ENCODE measurements at regions not wholly inside any gene's neighbourhood (a gene's known extent, or its start where the extent isn't known, plus 50 kb on each side); places are given as distances from the start of the nearest gene placed in this dataset.

DNA sequence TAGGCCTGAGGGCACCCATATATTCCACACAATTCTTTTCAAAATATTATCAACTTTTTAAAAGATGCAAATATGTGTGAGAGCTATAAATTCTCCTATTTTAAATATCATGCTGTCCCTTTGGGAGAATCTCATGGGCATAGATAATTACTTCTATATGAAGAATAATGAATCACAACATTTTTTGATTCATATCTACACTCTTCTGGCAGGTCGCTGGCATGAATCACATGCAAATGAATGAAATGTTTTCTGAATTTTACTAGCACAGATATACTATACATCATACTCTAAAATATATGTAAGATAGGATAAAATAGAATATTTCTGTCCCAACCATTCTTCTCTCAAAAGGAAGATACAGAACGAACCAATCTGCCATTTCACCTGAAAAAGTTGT, 277.7 kb upstream of the KCNH8 start:
- H3K27ac ChIP-seq (ENCODE audit: low read depth, low read length): no peak overlapping the region
- no peaks in the 10 kb centered on the region for H4K20me1 ChIP-seq (replicated peaks in 1 of 2; ENCODE audit: control insufficient read depth in 1 of 2, insufficient read depth in 2 of 2, low read length in 2 of 2)
- TF ChIP-seq BRCA1 (IDR thresholded peaks at IDR 0.05; ENCODE audit: low read depth, low read length): no peak
- TF ChIP-seq SP2 (IDR thresholded peaks at IDR 0.05; ENCODE audit: low read length): no peak
- TF ChIP-seq HDAC2 (IDR thresholded peaks at IDR 0.05; ENCODE audit: borderline replicate concordance in 1 of 2, low read depth in 2 of 2, low read length in 2 of 2): no peak
- no peak for TF ChIP-seq JUN (IDR thresholded peaks at IDR 0.05; ENCODE audit: low read depth, low read length)
- TF ChIP-seq TEAD4 (IDR thresholded peaks at IDR 0.05; ENCODE audit: low read depth, low read length): no peak
- no peak for TF ChIP-seq RFX5 (IDR thresholded peaks at IDR 0.05; ENCODE audit: borderline replicate concordance, low read depth, low read length)
- no peak for TF ChIP-seq RBBP5 (IDR thresholded peaks at IDR 0.05; ENCODE audit: borderline replicate concordance, low read depth, low read length)
- TF ChIP-seq CEBPB (IDR thresholded peaks at IDR 0.05; ENCODE audit: low read depth, low read length): no peak
- TF ChIP-seq POLR2A (IDR thresholded peaks at IDR 0.05; ENCODE audit: control extremely low read depth in 1 of 2, low read depth in 2 of 2, low read length in 2 of 2): no peak
- no peak for TF ChIP-seq HDAC6 (IDR thresholded peaks at IDR 0.05; ENCODE audit: low read depth, low read length)
- no peak overlapping the region for H2BK20ac ChIP-seq (ENCODE audit: low read length)
- no peaks in the 10 kb centered on the region for H3K79me2 ChIP-seq (ENCODE audit: control insufficient read depth in 1 of 2, insufficient read depth in 2 of 2, low read length in 2 of 2)
- no peak overlapping the region for H2BK120ac ChIP-seq (replicated peaks; ENCODE audit: low read depth, low read length)
- no peak overlapping the region for H3K9ac ChIP-seq (replicated peaks in 1 of 4; ENCODE audit: extremely low read depth in 1 of 4, low read depth in 3 of 4, low read length in 3 of 4)
- H2BK12ac ChIP-seq (ENCODE audit: low read depth, low read length): no peak overlapping the region
- H3K9me3 ChIP-seq (ENCODE audit: insufficient read depth in 2 of 2, low read depth in 1 of 2, low read length in 1 of 2): no peaks in the 10 kb centered on the region
- no peak for FAIRE-seq
- no peak overlapping the region for H4K91ac ChIP-seq (replicated peaks; ENCODE audit: insufficient read length, low read length)
- no peak overlapping the region for H2AFZ ChIP-seq (ENCODE audit: low read length)
- H3K4me2 ChIP-seq (ENCODE audit: insufficient read depth in 1 of 2, low read depth in 2 of 2, low read length in 2 of 2): no peak overlapping the region
- ChIA-PET CTCF (ENCODE audit: partially characterized antibody) (interaction anchor here (1.6 kb wide), 1 partner anchor 15 kb away, joined by 4 read pairs; no protein-coding TSS in a partner anchor), POLR2A (ENCODE audit: partially characterized antibody) (no interaction called here)
- no peaks in the 10 kb centered on the region for H3K23me2 ChIP-seq (ENCODE audit: low read depth, low read length)
- no peak overlapping the region for H3K4me3 ChIP-seq (ENCODE audit: extremely low read depth in 1 of 4, insufficient read depth in 2 of 4, low read depth in 3 of 4, low read length in 4 of 4)
- H3K79me1 ChIP-seq (ENCODE audit: low read depth, low read length): no peaks in the 10 kb centered on the region
- 68% methylated on average over 2 of the region's 2 CpGs; no CpG with 5 or more reads in 1 of the 2 experiments for WGBS, 2 experiments (ENCODE audit: extremely low coverage in 1 of 2, insufficient coverage in 1 of 2, insufficient read length in 1 of 2, insufficient replicate concordance in 2 of 2, low coverage in 1 of 2, low lambda C conversion rate in 2 of 2, missing lambda C conversion rate in 1 of 2)
- no peak overlapping the region for H3K23ac ChIP-seq (ENCODE audit: insufficient read length)
- no peak overlapping the region for H3K18ac ChIP-seq (ENCODE audit: extremely low read depth, low read length)
- no peak overlapping the region for H3K56ac ChIP-seq (replicated peaks; ENCODE audit: insufficient read length, low read depth, low read length)
- no peak overlapping the region for H4K8ac ChIP-seq (ENCODE audit: extremely low read depth, insufficient read depth, low read length)
- H3K4ac ChIP-seq (replicated peaks; ENCODE audit: insufficient read length, low read depth, low read length): no peak overlapping the region
- no peak for DNase-seq (ENCODE audit: low read depth in 1 of 2, low spot score in 2 of 2)
- no peak overlapping the region for H2BK5ac ChIP-seq (ENCODE audit: low read depth, low read length)
- no peak overlapping the region for H4K5ac ChIP-seq (ENCODE audit: insufficient read length, low read depth, low read length)
- no peaks in the 10 kb centered on the region for H3K4me1 ChIP-seq (replicated peaks in 1 of 4; ENCODE audit: control insufficient read depth in 3 of 4, insufficient read depth in 4 of 4, low read length in 3 of 4)
- H2AK5ac ChIP-seq (ENCODE audit: low read depth, low read length): no peak overlapping the region
- no peaks in the 10 kb centered on the region for H3K36me3 ChIP-seq (ENCODE audit: control insufficient read depth in 2 of 4, insufficient read depth in 4 of 4, low read length in 3 of 4)
- H3K14ac ChIP-seq (ENCODE audit: insufficient read length): no peak overlapping the region
- H3K27me3 ChIP-seq (replicated peaks in 1 of 4; ENCODE audit: control insufficient read depth in 3 of 4, extremely low read depth in 1 of 4, insufficient read depth in 3 of 4, low read length in 3 of 4): no peaks in the 10 kb centered on the region
- H2BK15ac ChIP-seq (ENCODE audit: low read length): no peak overlapping the region

Data from H1 (cell line).